Stimulated activated effector memory CD8-positive, alpha-beta T cell treated with anti-CD3 and anti-CD28 coated beads, Interleukin-12 subunit alpha, Interleukin-12 subunit beta, amount 100 ng/mL, for 72 hours (primary cell): ENCODE measurements at regions not wholly inside any gene's neighbourhood (a gene's known extent, or its start where the extent isn't known, plus 50 kb on each side); places are given as distances from the start of the nearest gene placed in this dataset.
A peak's percentile ranks its signal among the peaks of the same experiment; 100 is the strongest.
"Not testable (repeated sequence)": the region's sequence is repeated elsewhere in the genome, so short reads cannot be mapped to it uniquely, and the experiment has no call there.

Experiments
- ATAC-seq: fragments of 150-1000 bp; cut with Tn5 transposase; 2 replicates; pipeline ENCODE4 v1.10.0; 2021
- DNase-seq, 2 donors: peaks; one replicate each; pipeline ENCODE4 v3.0.0; 2021 to 2022; ENCODE audit warnings: low spot score in 2 of 2
- H3K27ac Mint-ChIP-seq: one replicate; pipeline ENCODE4 v1.8.0; 2022; ENCODE audit warnings: mild to moderate bottlenecking, mixed read lengths
- H3K36me3 Mint-ChIP-seq: one replicate; pipeline ENCODE4 v1.8.0; 2022; ENCODE audit warnings: mild to moderate bottlenecking, mixed read lengths
- H3K4me1 Mint-ChIP-seq: one replicate; pipeline ENCODE4 v1.8.0; 2022; ENCODE audit warnings: mixed read lengths
- H3K4me3 Mint-ChIP-seq: one replicate; pipeline ENCODE4 v1.8.0; 2022; ENCODE audit warnings: mild to moderate bottlenecking, mixed read lengths
- H3K9me3 Mint-ChIP-seq: one replicate; pipeline ENCODE4 v1.8.0; 2022; ENCODE audit warnings: mixed read lengths

- Mint-ChIP-seq H3K36me3 (no peaks in the 10 kb centered on the region), H3K4me1 (peaks cover 26% of the 10 kb centered on the region), H3K4me3 (no peak overlapping the region), H3K9me3 (peaks cover 4% of the 10 kb centered on the region), H3K27ac (no peak overlapping the region)
- DNase-seq, result no peak
- ATAC-seq, result peak; percentile 74
Observed at GRCh38 chr6:130720076-130720715, 107.0 kb upstream of the SMLR1 start.

GRCh38 chr6:130724089-130724488, 103.1 kb upstream of the SMLR1 start:
- Mint-ChIP-seq H3K9me3 (no peaks in the 10 kb centered on the region), H3K36me3 (no peaks in the 10 kb centered on the region), H3K4me3 (no peak overlapping the region), H3K4me1 (peaks cover 12% of the 10 kb centered on the region), H3K27ac (no peak overlapping the region)
- ATAC-seq (peak; percentile 60), DNase-seq (no peak)

DNA sequence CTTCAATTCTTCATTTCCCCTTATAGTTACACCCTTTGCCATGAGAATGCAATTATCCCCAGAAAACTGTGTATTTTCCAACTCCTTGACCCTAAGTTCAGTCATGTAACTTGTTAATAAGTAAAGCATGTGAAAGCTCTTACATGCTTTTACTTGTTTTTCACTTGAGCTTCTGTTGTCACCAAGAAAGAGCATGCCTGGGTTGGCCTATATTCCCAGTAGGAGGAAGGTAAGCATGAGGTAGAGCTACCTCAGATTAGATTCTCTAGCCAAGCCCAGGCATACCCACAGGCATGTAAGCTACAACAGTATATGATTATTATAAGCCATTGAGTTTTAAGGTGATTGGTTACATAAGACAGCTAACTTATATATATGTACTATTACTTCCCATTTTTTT, 101.7 kb upstream of the SMLR1 start:
- ATAC-seq, result no peak
- no peak overlapping the region for H3K4me3 Mint-ChIP-seq
- H3K36me3 Mint-ChIP-seq, result no peaks in the 10 kb centered on the region
- H3K9me3 Mint-ChIP-seq, result no peaks in the 10 kb centered on the region
- H3K4me1 Mint-ChIP-seq, result peaks cover 15% of the 10 kb centered on the region
- DNase-seq, result no peak
- H3K27ac Mint-ChIP-seq, result no peak overlapping the region

GRCh38 chr6:130728064-130728463, 99.1 kb upstream of the SMLR1 start:
- not testable (repeated sequence) for H3K36me3 Mint-ChIP-seq, H3K4me3 Mint-ChIP-seq

GRCh38 chr6:130730600-130730999, 96.6 kb upstream of the SMLR1 start:
- no peak for DNase-seq
- Mint-ChIP-seq H3K27ac (no peak overlapping the region), H3K9me3 (no peaks in the 10 kb centered on the region), H3K36me3 (no peaks in the 10 kb centered on the region), H3K4me3 (no peak overlapping the region), H3K4me1 (peaks cover 11% of the 10 kb centered on the region)
- peak; percentile 65 for ATAC-seq

More at GRCh38 chr6:130728064-130728463, 99.1 kb upstream of the SMLR1 start:
- not testable (repeated sequence) for H3K27ac Mint-ChIP-seq, ATAC-seq, H3K9me3 Mint-ChIP-seq, DNase-seq
- peaks cover 23% of the 10 kb centered on the region for H3K4me1 Mint-ChIP-seq

DNA sequence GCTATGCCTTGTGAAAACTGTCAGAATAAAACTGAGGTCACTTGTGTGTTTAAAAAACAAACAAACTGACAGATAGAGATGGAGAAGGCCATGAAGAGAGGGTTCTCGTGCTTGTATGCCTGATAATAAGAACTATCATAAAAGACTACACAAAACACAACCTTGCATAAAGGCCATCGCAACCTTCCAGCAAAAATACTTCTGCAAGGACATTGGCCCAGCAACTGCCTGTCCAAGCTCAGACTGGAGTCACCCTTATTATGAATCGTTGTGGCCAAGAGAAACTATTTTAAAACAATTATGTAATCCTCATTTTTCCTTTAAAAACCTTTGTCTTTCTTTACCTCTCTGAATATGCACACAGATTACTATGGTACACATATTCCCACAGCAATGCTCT, 93.0 kb upstream of the SMLR1 start:
- Mint-ChIP-seq H3K4me3 (no peak overlapping the region), H3K9me3 (no peaks in the 10 kb centered on the region), H3K4me1 (peaks cover 11% of the 10 kb centered on the region), H3K36me3 (no peaks in the 10 kb centered on the region), H3K27ac (no peak overlapping the region)
- no peak for ATAC-seq
- DNase-seq, result no peak

DNA sequence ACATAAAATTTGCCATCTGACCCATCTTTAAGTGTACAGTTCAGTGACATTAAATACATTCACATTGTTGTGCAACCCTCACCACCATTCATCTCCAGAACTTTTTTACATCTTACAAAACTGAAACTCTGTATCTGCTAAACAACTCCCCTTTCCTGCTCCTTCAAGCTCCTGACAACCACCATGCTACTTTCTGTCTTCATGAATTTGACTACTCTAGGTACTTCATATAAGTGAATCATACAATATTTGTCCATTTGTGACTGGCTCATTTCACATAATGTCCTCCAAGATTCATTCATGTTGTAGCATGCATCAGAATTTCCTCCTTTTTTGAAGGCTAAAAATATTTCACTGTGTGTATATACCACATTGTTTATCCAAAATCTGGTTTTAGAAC, 86.9 kb upstream of the SMLR1 start:
- Mint-ChIP-seq H3K27ac (no peak overlapping the region), H3K36me3 (no peaks in the 10 kb centered on the region), H3K9me3 (no peaks in the 10 kb centered on the region), H3K4me3 (no peak overlapping the region), H3K4me1 (no peaks in the 10 kb centered on the region)
- ATAC-seq (no peak), DNase-seq (no peak)

DNA sequence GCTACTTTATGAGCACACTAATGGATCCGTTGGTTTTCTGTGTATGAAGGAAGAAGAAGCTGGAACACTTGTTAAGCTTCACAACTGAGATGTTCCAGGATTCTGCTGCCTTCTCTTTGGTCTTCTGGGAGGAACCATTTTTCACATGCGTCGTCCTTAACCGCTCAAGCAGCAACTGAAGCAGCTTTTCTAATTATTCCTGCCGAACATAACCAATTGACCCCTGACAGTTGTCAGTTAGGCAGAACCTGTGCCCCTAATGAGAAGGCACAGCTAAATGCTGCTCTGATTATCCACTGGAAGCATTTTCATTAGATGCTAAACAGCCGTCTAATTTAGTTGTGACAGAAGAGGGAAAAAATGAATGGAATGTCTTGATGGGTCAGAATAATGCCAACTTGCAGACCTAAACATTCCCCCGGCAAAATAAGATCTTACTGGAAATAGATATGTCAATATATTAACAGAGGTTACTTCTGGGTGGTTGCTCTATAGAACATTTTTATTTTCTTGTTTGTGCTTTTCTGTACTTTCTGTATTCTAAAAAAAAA, 85.0 kb upstream of the SMLR1 start:
- DNase-seq (no peak), ATAC-seq (no peak)
- Mint-ChIP-seq H3K9me3 (no peaks in the 10 kb centered on the region), H3K4me3 (no peak overlapping the region), H3K4me1 (no peaks in the 10 kb centered on the region), H3K27ac (no peak overlapping the region), H3K36me3 (no peaks in the 10 kb centered on the region)

GRCh38 chr6:130743175-130743574, 84.0 kb upstream of the SMLR1 start:
- no peaks in the 10 kb centered on the region for H3K4me1 Mint-ChIP-seq
- H3K4me3 Mint-ChIP-seq, result no peak overlapping the region
- H3K9me3 Mint-ChIP-seq, result no peaks in the 10 kb centered on the region
- no peak for ATAC-seq
- DNase-seq, result no peak
- H3K36me3 Mint-ChIP-seq, result no peaks in the 10 kb centered on the region
- H3K27ac Mint-ChIP-seq, result no peak overlapping the region

DNA sequence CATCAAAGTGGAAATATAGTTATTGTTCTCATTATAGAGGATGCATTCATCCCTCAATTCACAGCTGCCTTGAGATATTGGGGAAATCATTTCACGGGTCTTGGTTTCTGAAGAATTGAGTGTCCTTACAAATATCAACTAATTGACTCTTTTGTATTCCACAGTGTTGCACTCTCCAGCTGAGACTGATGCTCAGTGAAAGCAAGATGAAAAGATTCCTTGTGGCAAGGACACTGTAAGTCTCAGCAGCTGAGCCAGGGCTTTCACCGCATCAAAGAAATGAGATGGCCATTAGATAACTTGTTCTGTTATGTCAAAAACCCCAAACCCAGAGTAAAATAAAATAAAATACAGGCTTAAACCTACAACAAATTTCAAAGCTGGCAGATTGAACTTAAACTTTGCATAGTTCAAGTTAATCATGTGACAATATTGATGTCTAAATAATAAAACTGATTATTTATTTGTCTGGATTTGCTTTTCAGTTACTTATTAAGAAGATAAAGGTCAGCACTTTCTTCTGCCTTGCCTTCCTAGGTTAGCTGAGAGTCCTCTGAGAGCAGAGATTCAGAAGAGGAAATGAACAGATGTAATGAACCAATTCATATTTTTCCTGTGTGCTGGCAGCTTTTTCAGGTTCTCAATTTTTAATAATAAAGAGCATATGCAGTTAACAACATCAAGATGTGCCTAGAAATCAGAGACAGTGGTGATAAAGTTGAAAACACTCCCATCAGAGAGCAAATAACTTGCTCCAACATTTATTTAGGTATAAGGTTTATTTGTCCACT, 82.4 kb upstream of the SMLR1 start:
- ATAC-seq (no peak), DNase-seq (no peak)
- Mint-ChIP-seq H3K36me3 (no peaks in the 10 kb centered on the region), H3K4me3 (no peak overlapping the region), H3K4me1 (no peaks in the 10 kb centered on the region), H3K9me3 (no peaks in the 10 kb centered on the region), H3K27ac (no peak overlapping the region)

GRCh38 chr6:130748041-130748440, 79.2 kb upstream of the SMLR1 start:
- Mint-ChIP-seq H3K27ac (no peak overlapping the region), H3K36me3 (no peaks in the 10 kb centered on the region), H3K9me3 (no peaks in the 10 kb centered on the region), H3K4me1 (no peaks in the 10 kb centered on the region), H3K4me3 (no peak overlapping the region)
- no peak for DNase-seq
- no peak for ATAC-seq

- Mint-ChIP-seq H3K4me3 (no peak overlapping the region), H3K9me3 (no peaks in the 10 kb centered on the region), H3K36me3 (no peaks in the 10 kb centered on the region), H3K4me1 (no peaks in the 10 kb centered on the region), H3K27ac (no peak overlapping the region)
- DNase-seq (no peak), ATAC-seq (peak; percentile 39)
Observed at GRCh38 chr6:130749402-130749801, 77.8 kb upstream of the SMLR1 start.

DNA sequence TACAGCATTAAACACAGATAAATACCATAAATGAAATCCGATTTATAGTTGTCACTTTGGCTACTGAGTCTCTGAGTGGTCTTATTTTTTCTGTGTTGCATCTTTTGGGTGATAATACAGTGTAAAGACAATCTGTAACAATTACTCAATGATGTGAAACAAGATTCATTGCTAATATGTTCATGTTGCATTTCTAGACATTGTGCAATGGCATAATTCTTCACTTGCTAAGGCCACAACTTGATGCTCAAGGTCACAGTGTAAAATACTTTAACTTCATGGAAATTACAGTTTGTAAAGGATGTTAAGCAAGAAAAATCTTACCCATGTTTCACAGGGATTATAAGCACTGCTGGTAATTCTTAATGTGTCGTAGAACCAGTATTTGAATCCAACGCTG, 74.9 kb upstream of the SMLR1 start:
- H3K4me3 Mint-ChIP-seq, result no peak overlapping the region
- ATAC-seq, result no peak
- H3K4me1 Mint-ChIP-seq, result no peaks in the 10 kb centered on the region
- no peaks in the 10 kb centered on the region for H3K36me3 Mint-ChIP-seq
- DNase-seq, result no peak
- H3K9me3 Mint-ChIP-seq, result no peaks in the 10 kb centered on the region
- H3K27ac Mint-ChIP-seq, result no peak overlapping the region

- no peak overlapping the region for H3K27ac Mint-ChIP-seq
- H3K36me3 Mint-ChIP-seq, result no peaks in the 10 kb centered on the region
- ATAC-seq (no peak), DNase-seq (no peak)
- H3K4me3 Mint-ChIP-seq, result no peak overlapping the region
- H3K4me1 Mint-ChIP-seq, result peaks cover 12% of the 10 kb centered on the region
- H3K9me3 Mint-ChIP-seq, result no peaks in the 10 kb centered on the region
Observed at GRCh38 chr6:130754786-130755367, 72.3 kb upstream of the SMLR1 start.

DNA sequence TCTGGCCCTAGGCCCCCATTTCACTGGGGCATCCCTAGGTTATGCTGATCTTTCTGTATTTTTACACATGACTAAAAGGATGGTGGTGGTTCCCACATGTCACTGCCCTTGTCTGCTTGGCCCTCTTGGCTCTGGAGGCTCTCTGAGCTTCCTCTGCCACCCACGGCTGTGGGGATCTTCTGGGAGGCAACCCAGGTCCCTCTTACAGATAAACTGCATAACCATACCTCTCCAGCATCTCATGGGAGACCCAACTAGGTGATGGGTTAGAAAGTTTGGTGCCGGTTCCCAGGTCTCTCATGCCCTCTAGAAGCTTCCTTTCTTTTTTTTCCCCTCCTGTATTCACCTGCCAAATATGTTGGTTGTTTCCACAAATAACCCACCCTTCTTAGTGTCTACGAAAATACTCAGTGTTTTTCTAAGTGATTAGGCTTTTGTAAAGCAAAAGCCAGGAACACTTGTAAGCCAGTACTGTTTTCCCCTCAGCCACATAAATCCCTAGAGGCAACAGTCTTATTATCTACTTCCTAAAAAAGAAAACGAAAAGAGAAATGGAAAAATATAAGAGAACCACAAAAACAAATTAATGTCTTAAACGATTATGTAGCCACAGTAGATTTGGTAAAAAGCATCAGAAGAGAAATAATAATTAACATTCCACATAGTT, 71.7 kb upstream of the SMLR1 start:
- DNase-seq, result no peak
- no peak for ATAC-seq
- no peaks in the 10 kb centered on the region for H3K36me3 Mint-ChIP-seq
- H3K27ac Mint-ChIP-seq, result no peak overlapping the region
- H3K4me3 Mint-ChIP-seq, result no peak overlapping the region
- H3K9me3 Mint-ChIP-seq, result no peaks in the 10 kb centered on the region
- peaks cover 12% of the 10 kb centered on the region for H3K4me1 Mint-ChIP-seq
